GM12878 (cell line): ENCODE measurements at regions not wholly inside any gene's neighbourhood (a gene's known extent, or its start where the extent isn't known, plus 50 kb on each side); places are given as distances from the start of the nearest gene placed in this dataset.

Experiments used
- BACH1 ChIP-seq: fragments of 450-650 bp; IDR thresholded peaks from 2 replicates; pipeline ENCODE4 v1.6.1; 2017; ENCODE audit warnings: mild to moderate bottlenecking, borderline replicate concordance
- BMI1 ChIP-seq: fragments of 450-650 bp; IDR thresholded peaks from 2 replicates; pipeline ENCODE4 v1.6.1; 2016; ENCODE audit warnings: mild to moderate bottlenecking, moderate library complexity, borderline replicate concordance
- DPF2 ChIP-seq: fragments of 450-650 bp; IDR thresholded peaks from 2 replicates; pipeline ENCODE4 v1.6.1; 2017; ENCODE audit warnings: mild to moderate bottlenecking
- RBBP5 ChIP-seq: fragments of 200-600 bp; sonication (generic); conservative IDR thresholded peaks from 2 replicates; pipeline ENCODE4 v1.6.1; 2016
- USF2 ChIP-seq: IDR thresholded peaks from 2 replicates; pipeline ENCODE4 v1.6.1; 2011; ENCODE audit warnings: low read depth, low read length, improper control_type of control experiment, borderline replicate concordance
- TF ChIP-seq, protein P1 (sequence below), 3 experiments: IDR thresholded peaks in 2 of 3; conservative IDR thresholded peaks in 1 of 3; 2 replicates each; pipeline ENCODE4 v1.5.1; 2011; ENCODE audit warnings: low read depth in 3 of 3, low read length in 3 of 3, mild to moderate bottlenecking in 3 of 3, control low read depth in 2 of 3, moderate library complexity in 2 of 3, inconsistent platforms in 1 of 3, mixed read lengths in 1 of 3; ENCODE audit not compliant: control insufficient read depth in 2 of 3, insufficient read depth in 1 of 3; ENCODE audit errors: extremely low read depth in 1 of 3

GRCh38 chr12:19841451-19841850 is 402.2 kb downstream of the AEBP2 start:
- TF ChIP-seq BMI1: no peak
- no peak for TF ChIP-seq USF2
- no peak for TF ChIP-seq DPF2
- no peak for TF ChIP-seq BACH1
- TF ChIP-seq, protein P1, sequence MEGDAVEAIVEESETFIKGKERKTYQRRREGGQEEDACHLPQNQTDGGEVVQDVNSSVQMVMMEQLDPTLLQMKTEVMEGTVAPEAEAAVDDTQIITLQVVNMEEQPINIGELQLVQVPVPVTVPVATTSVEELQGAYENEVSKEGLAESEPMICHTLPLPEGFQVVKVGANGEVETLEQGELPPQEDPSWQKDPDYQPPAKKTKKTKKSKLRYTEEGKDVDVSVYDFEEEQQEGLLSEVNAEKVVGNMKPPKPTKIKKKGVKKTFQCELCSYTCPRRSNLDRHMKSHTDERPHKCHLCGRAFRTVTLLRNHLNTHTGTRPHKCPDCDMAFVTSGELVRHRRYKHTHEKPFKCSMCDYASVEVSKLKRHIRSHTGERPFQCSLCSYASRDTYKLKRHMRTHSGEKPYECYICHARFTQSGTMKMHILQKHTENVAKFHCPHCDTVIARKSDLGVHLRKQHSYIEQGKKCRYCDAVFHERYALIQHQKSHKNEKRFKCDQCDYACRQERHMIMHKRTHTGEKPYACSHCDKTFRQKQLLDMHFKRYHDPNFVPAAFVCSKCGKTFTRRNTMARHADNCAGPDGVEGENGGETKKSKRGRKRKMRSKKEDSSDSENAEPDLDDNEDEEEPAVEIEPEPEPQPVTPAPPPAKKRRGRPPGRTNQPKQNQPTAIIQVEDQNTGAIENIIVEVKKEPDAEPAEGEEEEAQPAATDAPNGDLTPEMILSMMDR (IDR thresholded peaks at IDR 0.05 in 2 of 3, conservative IDR thresholded peaks at IDR 0.05 in 1 of 3; ENCODE audit: control insufficient read depth in 2 of 3, extremely low read depth in 1 of 3, insufficient read depth in 1 of 3, low read depth in 3 of 3, low read length in 3 of 3): no peak
- no peak for TF ChIP-seq RBBP5
